Lower leg skin (tissue), 3 donors: ENCODE measurements at regions not wholly inside any gene's neighbourhood (a gene's known extent, or its start where the extent isn't known, plus 50 kb on each side); places are given as distances from the start of the nearest gene placed in this dataset.

Source experiments
- CTCF ChIP-seq, 3 donors: fragments of 450-650 bp; IDR thresholded peaks; one replicate each; pipeline ENCODE4 v1.5.1; 2016; ENCODE audit warnings: antibody characterized with exemption in 3 of 3, mild to moderate bottlenecking in 3 of 3, moderate library complexity in 2 of 3
- POLR2A ChIP-seq, 2 donors: fragments of 450-650 bp; IDR thresholded peaks; one replicate each; pipeline ENCODE4 v1.6.1; 2016 to 2017; ENCODE audit warnings: antibody characterized with exemption in 2 of 2, mild to moderate bottlenecking in 1 of 2, moderate library complexity in 1 of 2

DNA sequence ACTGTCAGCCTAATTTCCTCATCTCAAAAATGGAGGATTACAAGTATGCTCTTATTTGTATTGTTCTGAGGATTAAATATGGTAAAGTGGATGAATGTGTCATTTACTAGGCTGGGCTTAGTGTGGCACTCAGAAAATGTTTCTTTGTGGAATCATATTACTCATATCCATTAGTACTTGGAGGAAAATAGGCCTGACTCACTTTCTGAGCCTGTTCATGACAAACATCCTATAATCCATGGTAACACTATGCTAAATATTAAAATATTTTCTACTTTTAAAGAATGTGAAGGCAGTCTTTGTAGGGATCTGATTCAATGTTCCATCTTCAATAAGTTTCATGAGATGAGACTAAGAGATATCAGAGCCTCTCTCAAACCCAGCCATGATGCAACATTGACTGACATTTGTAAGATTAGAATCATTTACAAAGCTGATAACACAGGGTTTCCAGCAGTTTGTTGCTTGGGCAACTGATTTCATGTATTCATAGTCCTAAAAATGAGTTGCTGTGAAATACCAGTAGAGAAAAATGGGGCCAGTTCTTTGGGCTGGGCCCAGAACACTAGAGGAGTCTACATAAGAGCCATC is 1048.5 kb downstream of the NTRK3 start:
- TF ChIP-seq CTCF (IDR thresholded peaks at IDR 0.05) (no peak), POLR2A (IDR thresholded peaks at IDR 0.05) (no peak)
